ENCODE measurements at regions not wholly inside any gene's neighbourhood (a gene's known extent, or its start where the extent isn't known, plus 50 kb on each side); places are given as distances from the start of the nearest gene placed in this dataset.

- no peaks in the 10 kb centered on the region for H3K27me3 ChIP-seq
- intact Hi-C loops (cut with DNase I), result no loop called here
- no peaks in the 10 kb centered on the region for H3K36me3 ChIP-seq
- H3K4me3 ChIP-seq, result no peak overlapping the region
- no peaks in the 10 kb centered on the region for H3K4me1 ChIP-seq (ENCODE audit: insufficient read depth)
- 62 to 68% (median 66%) methylated on average over 15 of the region's 15 CpGs for WGBS, 3 donors
- no peak overlapping the region for H3K27ac ChIP-seq
- DNase-seq, result no peak
- no peaks in the 10 kb centered on the region for H3K9me3 ChIP-seq
- no peak for TF ChIP-seq POLR2A (IDR thresholded peaks at IDR 0.05)
- no peak for TF ChIP-seq EP300 (IDR thresholded peaks at IDR 0.05)
- TF ChIP-seq CTCF (IDR thresholded peaks at IDR 0.05), result no peak
Observed at GRCh38 chr7:156147756-156148504, 335.7 kb upstream of the SHH start.

- 79 to 83% (median 81%) methylated on average over 6 of the region's 6 CpGs for WGBS, 3 donors
- intact Hi-C loops (cut with DNase I), result no loop called here
- no peaks in the 10 kb centered on the region for H3K9me3 ChIP-seq
- H3K4me1 ChIP-seq (ENCODE audit: insufficient read depth), result no peaks in the 10 kb centered on the region
- H3K27ac ChIP-seq, result no peak overlapping the region
- H3K36me3 ChIP-seq, result no peaks in the 10 kb centered on the region
- H3K4me3 ChIP-seq, result no peak overlapping the region
- no peaks in the 10 kb centered on the region for H3K27me3 ChIP-seq
- DNase-seq, result no peak
- TF ChIP-seq POLR2A (IDR thresholded peaks at IDR 0.05), result no peak
Observed at GRCh38 chr7:156147104-156147503, 334.8 kb upstream of the SHH start.

DNA sequence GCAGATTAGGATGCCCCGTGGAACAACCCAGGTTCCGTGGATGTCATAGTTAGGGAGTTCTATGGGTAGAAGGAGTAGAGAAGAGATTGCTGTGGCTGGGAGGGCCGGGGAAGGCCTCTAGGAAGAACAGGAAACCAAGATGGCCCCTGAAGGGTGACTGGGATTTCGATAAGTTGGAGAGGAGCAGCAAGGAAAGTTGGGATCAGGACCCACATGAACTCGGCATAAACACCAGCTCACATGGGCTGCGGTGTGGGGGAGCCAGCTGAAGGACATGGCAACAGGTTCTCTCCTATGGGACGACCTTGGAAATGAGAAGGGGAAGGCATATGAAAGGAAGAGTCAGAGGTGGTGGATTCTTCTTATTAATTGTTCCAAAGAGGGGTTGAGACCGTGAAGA lies 333.7 kb upstream of the SHH start:
- 56 to 76% (median 73%) methylated on average over 8 of the region's 8 CpGs for WGBS, 3 donors
- H3K4me3 ChIP-seq, result no peak overlapping the region
- H3K4me1 ChIP-seq (ENCODE audit: insufficient read depth), result no peaks in the 10 kb centered on the region
- no peak overlapping the region for H3K27ac ChIP-seq
- H3K36me3 ChIP-seq, result no peaks in the 10 kb centered on the region
- intact Hi-C loops (cut with DNase I), result no loop called here
- no peaks in the 10 kb centered on the region for H3K27me3 ChIP-seq
- TF ChIP-seq POLR2A (IDR thresholded peaks at IDR 0.05) (no peak), CTCF (IDR thresholded peaks at IDR 0.05) (no peak), EP300 (IDR thresholded peaks at IDR 0.05) (no peak)
- no peaks in the 10 kb centered on the region for H3K9me3 ChIP-seq
- no peak for DNase-seq

- Histone ChIP-seq H3K27me3 (no peaks in the 10 kb centered on the region), H3K27ac (no peak overlapping the region), H3K4me3 (no peak overlapping the region), H3K4me1 (ENCODE audit: insufficient read depth) (no peaks in the 10 kb centered on the region), H3K9me3 (no peaks in the 10 kb centered on the region), H3K36me3 (no peaks in the 10 kb centered on the region)
- TF ChIP-seq CTCF (IDR thresholded peaks at IDR 0.05) (no peak), EP300 (IDR thresholded peaks at IDR 0.05) (no peak), POLR2A (IDR thresholded peaks at IDR 0.05) (no peak)
- WGBS, 3 donors, result 84 to 89% (median 85%) methylated on average over 6 of the region's 6 CpGs
- intact Hi-C loops (cut with DNase I), result no loop called here
- DNase-seq, result no peak
Observed at GRCh38 chr7:156145184-156145583, 332.9 kb upstream of the SHH start.

GRCh38 chr7:156143683-156144082 lies 331.4 kb upstream of the SHH start:
- WGBS, 3 donors, result 59 to 66% (median 62%) methylated on average over 7 of the region's 7 CpGs
- Histone ChIP-seq H3K4me1 (ENCODE audit: insufficient read depth) (no peaks in the 10 kb centered on the region), H3K4me3 (no peak overlapping the region), H3K27ac (no peak overlapping the region), H3K36me3 (no peaks in the 10 kb centered on the region), H3K27me3 (no peaks in the 10 kb centered on the region), H3K9me3 (no peaks in the 10 kb centered on the region)
- no peak for DNase-seq
- intact Hi-C loops (cut with DNase I), result no loop called here
- TF ChIP-seq EP300 (IDR thresholded peaks at IDR 0.05) (no peak), POLR2A (IDR thresholded peaks at IDR 0.05) (no peak), CTCF (IDR thresholded peaks at IDR 0.05) (no peak)

All from ovary (tissue), 7 donors.